HCT116 (cell line): ENCODE measurements at regions not wholly inside any gene's neighbourhood (a gene's known extent, or its start where the extent isn't known, plus 50 kb on each side); places are given as distances from the start of the nearest gene placed in this dataset.

Experiments used
- EGR1 ChIP-seq: IDR thresholded peaks from 2 replicates; pipeline ENCODE4 v1.6.1; 2012; ENCODE audit warnings: low read depth
- EZH2 ChIP-seq: fragments of 200-600 bp; sonication (generic); IDR thresholded peaks from 2 replicates; pipeline ENCODE4 v1.6.1; 2017; ENCODE audit warnings: antibody characterized with exemption, mixed run types
- POLR2A ChIP-seq: IDR thresholded peaks from 2 replicates; pipeline ENCODE4 v1.7.0; 2011; ENCODE audit warnings: borderline replicate concordance; ENCODE audit not compliant: insufficient read depth, insufficient read length; ENCODE audit errors: extremely low read depth
- TF ChIP-seq, protein P1 (sequence below), 3 experiments: fragments of 200-600 bp in 1 of 3; sonication (generic) in 1 of 3; IDR thresholded peaks in 2 of 3; conservative IDR thresholded peaks in 1 of 3; 2 replicates each; pipeline ENCODE4 v1.5.1; 2012 to 2017; ENCODE audit warnings: low read depth in 2 of 3, low read length in 2 of 3, antibody characterized with exemption in 1 of 3, borderline replicate concordance in 1 of 3, control low read depth in 1 of 3, mild to moderate bottlenecking in 1 of 3, mixed read lengths in 1 of 3, mixed run types in 1 of 3, moderate library complexity in 1 of 3; ENCODE audit not compliant: insufficient read depth in 1 of 3

DNA sequence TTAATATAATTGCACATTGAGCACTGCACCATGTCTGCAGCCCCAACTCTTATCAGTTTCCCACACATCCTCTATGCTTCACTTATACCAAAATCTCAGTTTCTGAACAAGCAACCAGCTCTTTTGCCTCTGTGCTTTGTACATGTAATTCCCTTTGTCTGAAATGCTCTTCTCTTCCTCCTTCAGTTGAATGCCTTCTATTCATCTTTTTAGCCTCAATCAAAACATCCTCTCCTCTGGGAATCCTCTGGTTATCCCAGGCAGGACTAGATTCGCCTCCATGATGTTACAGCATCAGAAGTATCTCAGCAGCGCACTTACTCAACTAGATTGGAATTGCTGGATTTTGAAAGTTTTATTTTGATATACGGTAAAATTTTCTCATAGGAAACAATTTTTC, 143.3 kb downstream of the GAS1 start:
- TF ChIP-seq POLR2A (no peak), EGR1 (no peak), EZH2 (no peak)
- TF ChIP-seq, protein P1, sequence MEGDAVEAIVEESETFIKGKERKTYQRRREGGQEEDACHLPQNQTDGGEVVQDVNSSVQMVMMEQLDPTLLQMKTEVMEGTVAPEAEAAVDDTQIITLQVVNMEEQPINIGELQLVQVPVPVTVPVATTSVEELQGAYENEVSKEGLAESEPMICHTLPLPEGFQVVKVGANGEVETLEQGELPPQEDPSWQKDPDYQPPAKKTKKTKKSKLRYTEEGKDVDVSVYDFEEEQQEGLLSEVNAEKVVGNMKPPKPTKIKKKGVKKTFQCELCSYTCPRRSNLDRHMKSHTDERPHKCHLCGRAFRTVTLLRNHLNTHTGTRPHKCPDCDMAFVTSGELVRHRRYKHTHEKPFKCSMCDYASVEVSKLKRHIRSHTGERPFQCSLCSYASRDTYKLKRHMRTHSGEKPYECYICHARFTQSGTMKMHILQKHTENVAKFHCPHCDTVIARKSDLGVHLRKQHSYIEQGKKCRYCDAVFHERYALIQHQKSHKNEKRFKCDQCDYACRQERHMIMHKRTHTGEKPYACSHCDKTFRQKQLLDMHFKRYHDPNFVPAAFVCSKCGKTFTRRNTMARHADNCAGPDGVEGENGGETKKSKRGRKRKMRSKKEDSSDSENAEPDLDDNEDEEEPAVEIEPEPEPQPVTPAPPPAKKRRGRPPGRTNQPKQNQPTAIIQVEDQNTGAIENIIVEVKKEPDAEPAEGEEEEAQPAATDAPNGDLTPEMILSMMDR (IDR thresholded peaks at IDR 0.05 in 2 of 3, conservative IDR thresholded peaks at IDR 0.05 in 1 of 3; ENCODE audit: borderline replicate concordance in 1 of 3, insufficient read depth in 1 of 3, low read depth in 2 of 3, low read length in 2 of 3) = no peak
